GM12892 (cell line): ENCODE measurements at regions not wholly inside any gene's neighbourhood (a gene's known extent, or its start where the extent isn't known, plus 50 kb on each side); places are given as distances from the start of the nearest gene placed in this dataset.

Source experiments
- POLR2A ChIP-seq: IDR thresholded peaks from 2 replicates; pipeline ENCODE4 v1.6.1; 2011; ENCODE audit warnings: low read depth, low read length, control low read depth
- POLR2AphosphoS5 ChIP-seq: IDR thresholded peaks from 2 replicates; pipeline ENCODE4 v1.6.1; 2011; ENCODE audit warnings: low read depth, low read length, control low read depth
- TAF1 ChIP-seq: IDR thresholded peaks from 2 replicates; pipeline ENCODE4 v1.6.1; 2011; ENCODE audit warnings: low read depth, mild to moderate bottlenecking, control low read depth, low read length, borderline replicate concordance

GRCh38 chr5:170178814-170179213 lies 54.0 kb upstream of the C5orf58 start:
- TF ChIP-seq POLR2A (no peak), POLR2AphosphoS5 (no peak), TAF1 (no peak)
